PFSK-1 (cell line): ENCODE measurements at regions not wholly inside any gene's neighbourhood (a gene's known extent, or its start where the extent isn't known, plus 50 kb on each side); places are given as distances from the start of the nearest gene placed in this dataset.

ENCODE experiments used
- POLR2AphosphoS5 ChIP-seq: IDR thresholded peaks from 2 replicates; pipeline ENCODE4 v1.6.1; 2012; ENCODE audit warnings: low read depth, mild to moderate bottlenecking, control low read depth, low read length, moderate library complexity
- SIN3A ChIP-seq: IDR thresholded peaks from 2 replicates; pipeline ENCODE4 v1.6.1; 2012; ENCODE audit warnings: mild to moderate bottlenecking, low read length, moderate library complexity, borderline replicate concordance; ENCODE audit not compliant: insufficient read depth
- TAF1 ChIP-seq: IDR thresholded peaks from 2 replicates; pipeline ENCODE4 v1.6.1; 2012; ENCODE audit warnings: low read length, control low read depth, borderline replicate concordance; ENCODE audit not compliant: insufficient read depth

DNA sequence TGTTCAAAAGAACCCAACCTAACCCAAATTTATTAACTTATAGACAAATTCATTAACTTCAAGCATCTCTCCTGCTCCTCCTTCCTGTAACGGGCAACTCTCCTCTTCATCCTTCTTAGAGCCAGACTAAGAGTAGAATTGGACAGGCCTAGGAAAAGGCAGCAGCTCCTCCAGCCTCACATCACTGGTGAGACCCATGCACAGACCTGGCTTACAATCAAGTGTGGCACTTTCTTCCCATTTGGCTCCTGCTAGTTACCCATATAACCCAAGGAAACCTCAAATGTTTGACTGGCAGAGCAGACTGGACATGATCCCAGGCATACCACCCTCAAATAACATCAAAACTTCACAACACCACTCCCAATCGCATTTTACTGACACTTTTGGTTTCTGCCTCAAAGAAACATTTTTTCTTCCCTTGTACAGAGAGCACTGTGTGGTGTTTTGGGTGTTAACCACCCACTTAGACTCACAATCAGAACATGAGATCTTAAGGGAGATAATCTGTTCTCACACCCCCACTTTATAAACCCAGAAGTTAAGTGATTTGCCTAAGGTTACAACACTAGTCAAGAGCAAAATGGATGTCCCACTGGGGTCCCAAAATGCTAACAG, 101.4 kb downstream of the SIPA1L2 start:
- no peak for TF ChIP-seq TAF1
- no peak for TF ChIP-seq POLR2AphosphoS5
- no peak for TF ChIP-seq SIN3A
